Ishikawa (cell line): ENCODE measurements at regions not wholly inside any gene's neighbourhood (a gene's known extent, or its start where the extent isn't known, plus 50 kb on each side); places are given as distances from the start of the nearest gene placed in this dataset.

Source experiments
- CEBPB ChIP-seq: IDR thresholded peaks from 2 replicates; pipeline ENCODE4 v1.6.1; 2012
- CREB1 ChIP-seq: IDR thresholded peaks from 2 replicates; pipeline ENCODE4 v1.6.1; 2012; ENCODE audit warnings: low read depth
- EGR1 ChIP-seq: IDR thresholded peaks from 2 replicates; pipeline ENCODE4 v1.6.1; 2012
- EP300 ChIP-seq: IDR thresholded peaks from 2 replicates; pipeline ENCODE4 v1.6.1; 2012; ENCODE audit warnings: borderline replicate concordance
- FOXM1 ChIP-seq: IDR thresholded peaks from 2 replicates; pipeline ENCODE4 v1.6.1; 2012; ENCODE audit warnings: low read depth, borderline replicate concordance
- NFIC ChIP-seq: IDR thresholded peaks from 2 replicates; pipeline ENCODE4 v1.6.1; 2012
- RAD21 ChIP-seq: IDR thresholded peaks from 2 replicates; pipeline ENCODE4 v1.6.1; 2012; ENCODE audit warnings: low read depth
- TAF1 ChIP-seq: IDR thresholded peaks from 2 replicates; pipeline ENCODE4 v1.6.1; 2012; ENCODE audit warnings: low read depth, mild to moderate bottlenecking
- TCF12 ChIP-seq: IDR thresholded peaks from 2 replicates; pipeline ENCODE4 v1.6.1; 2012; ENCODE audit warnings: low read depth
- TEAD4 ChIP-seq: IDR thresholded peaks from 2 replicates; pipeline ENCODE4 v1.6.1; 2012
- YY1 ChIP-seq: IDR thresholded peaks from 2 replicates; pipeline ENCODE4 v1.6.1; 2012; ENCODE audit warnings: low read depth
- ZBTB7A ChIP-seq: IDR thresholded peaks from 2 replicates; pipeline ENCODE4 v1.6.1; 2012; ENCODE audit warnings: low read depth
- TF ChIP-seq, protein P1 (sequence below): IDR thresholded peaks from 2 replicates; pipeline ENCODE4 v1.6.1; 2012; ENCODE audit warnings: low read depth, mild to moderate bottlenecking
- TF ChIP-seq, protein P2 (sequence below): IDR thresholded peaks from 2 replicates; pipeline ENCODE4 v1.6.1; 2012
- TF ChIP-seq, protein P3 (sequence below): IDR thresholded peaks from 2 replicates; pipeline ENCODE4 v1.6.1; 2012

DNA sequence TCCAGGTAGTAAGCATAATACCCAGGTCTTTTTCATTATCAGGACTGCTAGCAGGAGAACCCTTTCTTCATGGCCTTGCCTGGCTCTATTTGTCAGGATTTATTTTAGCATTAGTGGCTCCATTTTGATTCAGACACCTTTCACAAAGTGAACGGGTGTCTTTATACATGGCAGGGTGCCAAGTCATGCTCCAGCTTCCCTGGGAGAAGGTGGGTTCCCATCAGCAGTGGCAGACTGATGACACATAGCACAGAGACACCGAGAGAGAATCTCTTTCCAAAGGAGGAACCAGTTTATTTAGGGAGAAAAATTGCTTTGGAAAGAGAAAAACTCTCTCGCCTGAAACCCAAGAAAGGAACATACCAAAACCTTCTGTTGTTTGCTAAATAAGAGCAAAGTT is 135.3 kb upstream of the TMTC4 start:
- TF ChIP-seq, protein P1, sequence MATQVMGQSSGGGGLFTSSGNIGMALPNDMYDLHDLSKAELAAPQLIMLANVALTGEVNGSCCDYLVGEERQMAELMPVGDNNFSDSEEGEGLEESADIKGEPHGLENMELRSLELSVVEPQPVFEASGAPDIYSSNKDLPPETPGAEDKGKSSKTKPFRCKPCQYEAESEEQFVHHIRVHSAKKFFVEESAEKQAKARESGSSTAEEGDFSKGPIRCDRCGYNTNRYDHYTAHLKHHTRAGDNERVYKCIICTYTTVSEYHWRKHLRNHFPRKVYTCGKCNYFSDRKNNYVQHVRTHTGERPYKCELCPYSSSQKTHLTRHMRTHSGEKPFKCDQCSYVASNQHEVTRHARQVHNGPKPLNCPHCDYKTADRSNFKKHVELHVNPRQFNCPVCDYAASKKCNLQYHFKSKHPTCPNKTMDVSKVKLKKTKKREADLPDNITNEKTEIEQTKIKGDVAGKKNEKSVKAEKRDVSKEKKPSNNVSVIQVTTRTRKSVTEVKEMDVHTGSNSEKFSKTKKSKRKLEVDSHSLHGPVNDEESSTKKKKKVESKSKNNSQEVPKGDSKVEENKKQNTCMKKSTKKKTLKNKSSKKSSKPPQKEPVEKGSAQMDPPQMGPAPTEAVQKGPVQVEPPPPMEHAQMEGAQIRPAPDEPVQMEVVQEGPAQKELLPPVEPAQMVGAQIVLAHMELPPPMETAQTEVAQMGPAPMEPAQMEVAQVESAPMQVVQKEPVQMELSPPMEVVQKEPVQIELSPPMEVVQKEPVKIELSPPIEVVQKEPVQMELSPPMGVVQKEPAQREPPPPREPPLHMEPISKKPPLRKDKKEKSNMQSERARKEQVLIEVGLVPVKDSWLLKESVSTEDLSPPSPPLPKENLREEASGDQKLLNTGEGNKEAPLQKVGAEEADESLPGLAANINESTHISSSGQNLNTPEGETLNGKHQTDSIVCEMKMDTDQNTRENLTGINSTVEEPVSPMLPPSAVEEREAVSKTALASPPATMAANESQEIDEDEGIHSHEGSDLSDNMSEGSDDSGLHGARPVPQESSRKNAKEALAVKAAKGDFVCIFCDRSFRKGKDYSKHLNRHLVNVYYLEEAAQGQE = no peak
- no peak for TF ChIP-seq CREB1
- no peak for TF ChIP-seq EP300
- TF ChIP-seq RAD21 = no peak
- TF ChIP-seq YY1 = no peak
- TF ChIP-seq EGR1 = no peak
- TF ChIP-seq TCF12 = no peak
- TF ChIP-seq, protein P2, sequence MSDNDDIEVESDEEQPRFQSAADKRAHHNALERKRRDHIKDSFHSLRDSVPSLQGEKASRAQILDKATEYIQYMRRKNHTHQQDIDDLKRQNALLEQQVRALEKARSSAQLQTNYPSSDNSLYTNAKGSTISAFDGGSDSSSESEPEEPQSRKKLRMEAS = no peak
- no peak for TF ChIP-seq TEAD4
- TF ChIP-seq FOXM1 = no peak
- no peak for TF ChIP-seq ZBTB7A
- TF ChIP-seq, protein P3, sequence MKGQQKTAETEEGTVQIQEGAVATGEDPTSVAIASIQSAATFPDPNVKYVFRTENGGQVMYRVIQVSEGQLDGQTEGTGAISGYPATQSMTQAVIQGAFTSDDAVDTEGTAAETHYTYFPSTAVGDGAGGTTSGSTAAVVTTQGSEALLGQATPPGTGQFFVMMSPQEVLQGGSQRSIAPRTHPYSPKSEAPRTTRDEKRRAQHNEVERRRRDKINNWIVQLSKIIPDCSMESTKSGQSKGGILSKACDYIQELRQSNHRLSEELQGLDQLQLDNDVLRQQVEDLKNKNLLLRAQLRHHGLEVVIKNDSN = no peak
- TF ChIP-seq CEBPB = no peak
- TF ChIP-seq NFIC = no peak
- no peak for TF ChIP-seq TAF1

DNA sequence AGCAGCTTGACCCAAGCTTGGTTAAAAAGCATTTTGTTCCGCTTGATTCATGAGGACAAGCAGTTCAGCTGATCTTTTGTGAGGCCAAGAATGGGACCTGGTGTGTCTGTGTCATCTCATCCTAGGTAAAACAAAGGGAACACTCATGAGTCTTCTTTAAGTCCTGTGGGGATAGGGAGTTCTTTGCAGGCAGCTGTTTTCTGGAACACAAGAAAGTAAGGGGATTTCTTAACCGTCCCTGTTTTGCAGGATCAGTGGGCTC is 134.5 kb upstream of the TMTC4 start:
- no peak for TF ChIP-seq RAD21

DNA sequence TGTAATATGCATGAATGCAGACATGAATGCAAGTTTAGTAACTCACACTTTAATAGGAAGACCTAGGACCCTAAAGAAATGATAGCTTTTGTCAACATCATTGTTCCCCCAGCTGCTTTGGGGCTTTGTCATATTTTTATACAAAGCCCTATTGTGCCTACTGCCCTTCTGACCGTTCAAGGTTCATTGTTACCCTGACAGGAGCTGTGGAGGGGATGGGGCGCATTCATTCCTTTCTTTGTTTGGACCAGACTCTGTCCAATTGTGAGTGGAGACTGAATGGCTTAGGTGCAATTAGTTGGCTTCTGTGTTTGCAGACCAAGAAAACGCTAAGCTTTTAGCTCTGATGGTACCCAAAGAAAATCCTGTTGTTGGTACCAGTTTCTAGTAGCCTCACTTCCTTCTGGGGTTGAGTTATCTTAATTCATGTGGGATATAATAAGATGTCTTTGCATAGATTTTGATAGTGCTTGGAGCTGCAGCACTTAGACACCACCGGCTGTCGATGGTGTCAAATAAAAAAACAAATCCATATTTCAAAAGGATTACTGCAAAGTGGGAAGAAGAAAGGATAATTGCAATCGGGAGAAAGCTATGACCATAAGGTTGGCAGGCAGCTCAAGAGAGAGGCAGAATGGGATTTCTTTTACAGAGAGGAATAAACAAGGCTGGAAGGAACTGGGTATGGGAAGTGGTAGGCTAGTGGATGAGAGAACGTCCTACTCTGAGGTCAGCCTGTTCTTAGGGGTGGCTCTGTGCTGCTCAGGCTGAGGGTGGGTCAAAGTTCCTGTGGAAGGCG is 133.9 kb upstream of the TMTC4 start:
- TF ChIP-seq ZBTB7A = no peak
- TF ChIP-seq, protein P3 = no peak
- TF ChIP-seq, protein P2 = no peak
- TF ChIP-seq TAF1 = no peak
- no peak for TF ChIP-seq EGR1
- no peak for TF ChIP-seq CREB1
- TF ChIP-seq, protein P1 = no peak
- no peak for TF ChIP-seq EP300

DNA sequence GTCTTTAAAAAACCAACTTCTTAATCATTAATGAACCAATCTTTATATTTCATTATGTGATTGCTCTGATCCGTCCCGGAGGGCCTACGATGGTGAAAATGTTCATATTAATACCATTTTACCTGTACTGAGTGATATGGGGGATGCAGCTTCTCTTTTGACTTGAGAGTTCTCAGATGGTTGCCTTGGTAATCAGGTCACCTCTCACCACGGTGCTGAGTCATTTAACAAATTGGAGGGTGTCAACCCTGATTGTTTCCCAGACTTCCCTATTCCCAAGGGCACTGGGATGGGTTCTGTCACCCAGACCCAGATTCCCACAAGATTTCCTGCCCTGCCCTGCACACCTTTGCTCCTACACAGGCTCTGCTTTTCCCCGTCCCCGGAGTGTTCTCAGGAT is 128.5 kb upstream of the TMTC4 start:
- TF ChIP-seq EGR1 = no peak
- TF ChIP-seq, protein P2 = no peak
- no peak for TF ChIP-seq TAF1
- TF ChIP-seq YY1 = no peak
- TF ChIP-seq, protein P3 = no peak
- TF ChIP-seq, protein P1 = no peak
- no peak for TF ChIP-seq ZBTB7A
- TF ChIP-seq NFIC = no peak
- TF ChIP-seq RAD21 = no peak
- TF ChIP-seq CREB1 = no peak
- no peak for TF ChIP-seq TCF12
- no peak for TF ChIP-seq FOXM1
- no peak for TF ChIP-seq CEBPB
- TF ChIP-seq TEAD4 = no peak
